Superior temporal gyrus (tissue), 1 donor: ENCODE measurements at regions not wholly inside any gene's neighbourhood (a gene's known extent, or its start where the extent isn't known, plus 50 kb on each side); places are given as distances from the start of the nearest gene placed in this dataset.

ENCODE experiments used
- DNase-seq: peaks from one replicate; pipeline ENCODE4 v3.0.0-alpha.2; 2016; ENCODE audit errors: extremely low spot score

GRCh38 chr18:61244632-61245031, 88.6 kb upstream of the CDH20 start:
- DNase-seq, result no peak

GRCh38 chr18:61245276-61245675, 88.0 kb upstream of the CDH20 start:
- no peak for DNase-seq

- no peak for DNase-seq
Observed at GRCh38 chr18:61248589-61248988, 84.6 kb upstream of the CDH20 start.

- DNase-seq, result no peak
Observed at GRCh38 chr18:61256291-61256690, 76.9 kb upstream of the CDH20 start.

GRCh38 chr18:61261870-61262269, 71.4 kb upstream of the CDH20 start:
- no peak for DNase-seq

GRCh38 chr18:61272793-61273192, 60.4 kb upstream of the CDH20 start:
- DNase-seq, result no peak

GRCh38 chr18:61273533-61273932, 59.7 kb upstream of the CDH20 start:
- no peak for DNase-seq

- DNase-seq, result no peak
Observed at GRCh38 chr18:61274416-61274960, 58.7 kb upstream of the CDH20 start.

GRCh38 chr18:61277808-61278207, 55.4 kb upstream of the CDH20 start:
- DNase-seq, result no peak

- DNase-seq, result no peak
Observed at GRCh38 chr18:61281431-61281830, 51.8 kb upstream of the CDH20 start.

- DNase-seq, result no peak
Observed at GRCh38 chr18:61282926-61283325, 50.3 kb upstream of the CDH20 start.
